Astrocyte of the spinal cord (primary cell): ENCODE measurements at regions not wholly inside any gene's neighbourhood (a gene's known extent, or its start where the extent isn't known, plus 50 kb on each side); places are given as distances from the start of the nearest gene placed in this dataset.

Source experiments
- DNase-seq: peaks from one replicate; pipeline ENCODE4 v3.0.0; 2011; ENCODE audit warnings: low read depth, low spot score
- H3K4me3 ChIP-seq: 2 replicates; pipeline ENCODE4 v1.5.1; 2011; ENCODE audit warnings: low read depth, mild to moderate bottlenecking, low read length, moderate library complexity
- in situ Hi-C: cut with HindIII; loops from 2 replicates; pipeline ENCODE4 v1.10.0; 2017; ENCODE audit warnings: low sequenced_read_pairs
- TF ChIP-seq, protein P1 (sequence below): IDR thresholded peaks from 2 replicates; pipeline ENCODE4 v1.5.1; 2012; ENCODE audit warnings: low read depth, mild to moderate bottlenecking, low read length, inconsistent platforms

- peak; percentile 47 for DNase-seq
- in situ Hi-C loops: no loop called here
- no peak overlapping the region for H3K4me3 ChIP-seq
- TF ChIP-seq, protein P1, sequence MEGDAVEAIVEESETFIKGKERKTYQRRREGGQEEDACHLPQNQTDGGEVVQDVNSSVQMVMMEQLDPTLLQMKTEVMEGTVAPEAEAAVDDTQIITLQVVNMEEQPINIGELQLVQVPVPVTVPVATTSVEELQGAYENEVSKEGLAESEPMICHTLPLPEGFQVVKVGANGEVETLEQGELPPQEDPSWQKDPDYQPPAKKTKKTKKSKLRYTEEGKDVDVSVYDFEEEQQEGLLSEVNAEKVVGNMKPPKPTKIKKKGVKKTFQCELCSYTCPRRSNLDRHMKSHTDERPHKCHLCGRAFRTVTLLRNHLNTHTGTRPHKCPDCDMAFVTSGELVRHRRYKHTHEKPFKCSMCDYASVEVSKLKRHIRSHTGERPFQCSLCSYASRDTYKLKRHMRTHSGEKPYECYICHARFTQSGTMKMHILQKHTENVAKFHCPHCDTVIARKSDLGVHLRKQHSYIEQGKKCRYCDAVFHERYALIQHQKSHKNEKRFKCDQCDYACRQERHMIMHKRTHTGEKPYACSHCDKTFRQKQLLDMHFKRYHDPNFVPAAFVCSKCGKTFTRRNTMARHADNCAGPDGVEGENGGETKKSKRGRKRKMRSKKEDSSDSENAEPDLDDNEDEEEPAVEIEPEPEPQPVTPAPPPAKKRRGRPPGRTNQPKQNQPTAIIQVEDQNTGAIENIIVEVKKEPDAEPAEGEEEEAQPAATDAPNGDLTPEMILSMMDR: no peak
Observed at GRCh38 chr5:25489834-25490538, 845.2 kb upstream of the CDH10 start.

DNA sequence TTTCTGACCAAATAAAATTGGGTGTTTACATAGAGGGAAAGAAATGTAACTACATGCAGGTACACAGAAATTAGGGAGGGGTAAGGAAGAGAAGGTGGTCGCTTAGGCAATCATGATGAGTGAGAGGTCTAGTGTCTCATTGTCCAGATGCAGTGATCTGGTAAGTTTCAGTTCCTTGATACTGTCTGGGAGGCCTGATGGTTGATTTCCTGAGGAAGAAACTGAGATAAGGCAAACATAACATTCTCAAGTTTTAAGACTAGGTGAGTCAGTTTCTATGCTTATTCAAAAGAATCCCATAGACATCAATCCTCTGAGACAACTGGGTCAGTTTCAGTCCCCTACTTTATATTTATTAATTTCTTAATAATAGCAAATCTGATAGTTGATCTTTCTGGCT, 843.3 kb upstream of the CDH10 start:
- DNase-seq: no peak
- TF ChIP-seq, protein P1: no peak
- H3K4me3 ChIP-seq: no peak overlapping the region
- in situ Hi-C loops: no loop called here

DNA sequence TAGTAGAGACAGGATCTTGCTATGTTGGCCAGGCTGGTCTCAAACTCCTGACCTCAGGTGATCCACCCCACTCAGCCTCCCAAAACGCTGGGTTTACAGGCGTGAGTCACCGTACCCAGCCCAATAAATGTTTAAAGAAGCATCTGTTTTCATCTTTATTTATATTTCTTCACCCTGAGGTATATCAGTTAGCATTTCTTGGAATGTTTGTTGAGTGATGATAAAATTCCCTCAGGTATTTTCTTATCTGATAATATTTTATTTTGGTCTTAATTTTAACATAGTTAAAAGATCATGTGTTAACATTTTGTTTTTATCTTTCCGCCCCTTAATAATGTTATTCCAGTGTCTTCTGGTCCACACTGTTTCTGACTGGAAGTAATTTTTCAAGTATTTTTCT, 839.6 kb upstream of the CDH10 start:
- H3K4me3 ChIP-seq: no peak overlapping the region
- in situ Hi-C loops: no loop called here
- TF ChIP-seq, protein P1: no peak
- no peak for DNase-seq

GRCh38 chr5:25481463-25481862, 836.7 kb upstream of the CDH10 start:
- no peak for DNase-seq
- no peak overlapping the region for H3K4me3 ChIP-seq
- TF ChIP-seq, protein P1: no peak
- in situ Hi-C loops: no loop called here

GRCh38 chr5:25459082-25459481, 814.3 kb upstream of the CDH10 start:
- TF ChIP-seq, protein P1: no peak
- DNase-seq: no peak
- H3K4me3 ChIP-seq: no peak overlapping the region
- in situ Hi-C loops: no loop called here

DNA sequence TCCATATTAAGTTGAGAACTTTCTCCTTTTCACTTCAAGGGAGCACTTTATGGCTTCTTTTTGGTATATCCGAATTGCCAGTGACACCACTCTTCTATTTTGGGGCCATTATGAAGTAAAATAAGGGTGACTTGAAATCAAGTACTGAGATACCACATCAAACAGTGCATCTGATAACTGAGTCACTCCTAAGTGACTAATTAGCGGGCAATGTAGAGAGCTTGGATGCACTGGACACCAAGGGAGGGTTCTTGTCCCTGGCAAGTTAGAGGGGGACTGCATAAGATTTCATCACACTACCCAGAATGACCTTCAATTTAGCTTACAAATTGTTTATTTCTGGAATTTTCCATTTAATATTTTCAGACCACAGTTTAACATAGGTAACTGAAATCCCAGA, 813.9 kb upstream of the CDH10 start:
- in situ Hi-C loops: no loop called here
- H3K4me3 ChIP-seq: no peak overlapping the region
- no peak for DNase-seq
- TF ChIP-seq, protein P1: no peak
